CD14-positive monocyte (primary cell): ENCODE measurements at regions not wholly inside any gene's neighbourhood (a gene's known extent, or its start where the extent isn't known, plus 50 kb on each side); places are given as distances from the start of the nearest gene placed in this dataset.

Experiments used
- DNase-seq, 3 donors: peaks; one replicate each; pipeline ENCODE4 v3.0.0-alpha.2; 2011 to 2022
- H2AFZ ChIP-seq: 2 replicates; pipeline ENCODE4 v1.6.0; 2012; ENCODE audit warnings: mild to moderate bottlenecking, low read depth, low read length, inconsistent platforms; ENCODE audit not compliant: insufficient read depth, poor library complexity, severe bottlenecking
- H3K27ac ChIP-seq, 2 donors: 1 replicate in 1 of 2; 2 replicates in 1 of 2; pipeline ENCODE4 v1.5.1; 2012 to 2013; ENCODE audit warnings: low read length in 2 of 2, control low read depth in 1 of 2, inconsistent platforms in 1 of 2, low read depth in 1 of 2, mild to moderate bottlenecking in 1 of 2
- H3K27me3 ChIP-seq, 2 donors: one replicate each; pipeline versions ENCODE4 v1.6.0 to v1.6.1; 2011 to 2013; ENCODE audit warnings: low read length in 2 of 2; ENCODE audit not compliant: control insufficient read depth in 2 of 2, insufficient read depth in 2 of 2
- H3K36me3 ChIP-seq, 2 donors: replicated peaks in 1 of 2; 1 replicate in 1 of 2; 2 replicates in 1 of 2; pipeline versions ENCODE4 v1.5.1 to v1.6.1; 2012 to 2013; ENCODE audit warnings: low read length in 2 of 2, control low read depth in 1 of 2, inconsistent platforms in 1 of 2, mild to moderate bottlenecking in 1 of 2; ENCODE audit not compliant: insufficient read depth in 2 of 2, control insufficient read depth in 1 of 2
- H3K4me1 ChIP-seq, 2 donors: 1 replicate in 1 of 2; 2 replicates in 1 of 2; pipeline versions ENCODE4 v1.5.1 to v1.6.1; 2012 to 2013; ENCODE audit warnings: low read length in 2 of 2, control low read depth in 1 of 2, inconsistent platforms in 1 of 2, mild to moderate bottlenecking in 1 of 2, moderate library complexity in 1 of 2; ENCODE audit not compliant: insufficient read depth in 2 of 2, control insufficient read depth in 1 of 2
- H3K4me2 ChIP-seq: replicated peaks from 2 replicates; pipeline ENCODE3; 2012; ENCODE audit warnings: low read length, moderate library complexity, mild to moderate bottlenecking; ENCODE audit not compliant: poor library complexity, severe bottlenecking; ENCODE audit errors: extremely low read depth
- H3K4me3 ChIP-seq, 3 experiments: fragments of 200-600 bp in 1 of 3; sonication (generic) in 1 of 3; replicated peaks in 1 of 3; 1 replicate in 2 of 3; 2 replicates in 1 of 3; pipeline ENCODE4 v1.5.1; 2011 to 2013; ENCODE audit warnings: low read length in 3 of 3, mild to moderate bottlenecking in 3 of 3, control low read depth in 2 of 3, low read depth in 2 of 3, inconsistent platforms in 1 of 3, moderate library complexity in 1 of 3
- H3K79me2 ChIP-seq: 2 replicates; pipeline ENCODE4 v1.6.0; 2012; ENCODE audit warnings: mild to moderate bottlenecking, control low read depth, inconsistent platforms, low read length, moderate library complexity; ENCODE audit not compliant: insufficient read depth
- H3K9ac ChIP-seq: 2 replicates; pipeline ENCODE4 v1.6.0; 2017; ENCODE audit warnings: low read length, mild to moderate bottlenecking; ENCODE audit not compliant: insufficient read depth, poor library complexity, severe bottlenecking
- H3K9me3 ChIP-seq, 2 donors: replicated peaks in 1 of 2; 1 replicate in 1 of 2; 2 replicates in 1 of 2; pipeline versions ENCODE4 v1.5.1 to v1.6.1; 2012 to 2013; ENCODE audit warnings: low read length in 2 of 2, control low read depth in 1 of 2; ENCODE audit not compliant: control insufficient read depth in 1 of 2, insufficient read depth in 1 of 2
- H4K20me1 ChIP-seq: 2 replicates; pipeline ENCODE4 v1.6.0; 2012; ENCODE audit warnings: mild to moderate bottlenecking, low read length, control low read depth, moderate library complexity; ENCODE audit not compliant: insufficient read depth
- H3K27ac Mint-ChIP-seq, 7 donors: one replicate each; pipeline ENCODE4 v1.8.0; 2020; ENCODE audit warnings: mild to moderate bottlenecking in 7 of 7, mixed read lengths in 7 of 7, moderate library complexity in 6 of 7, inconsistent platforms in 2 of 7
- H3K27me3 Mint-ChIP-seq, 3 donors: one replicate each; pipeline ENCODE4 v1.8.0; 2021 to 2022; ENCODE audit warnings: low read depth in 3 of 3, mild to moderate bottlenecking in 3 of 3, mixed read lengths in 3 of 3, moderate library complexity in 3 of 3, inconsistent platforms in 1 of 3
- H3K36me3 Mint-ChIP-seq, 2 donors: one replicate each; pipeline ENCODE4 v1.8.0; 2020; ENCODE audit warnings: mixed read lengths in 2 of 2, inconsistent platforms in 1 of 2, mild to moderate bottlenecking in 1 of 2
- H3K4me1 Mint-ChIP-seq: one replicate; pipeline ENCODE4 v1.8.0; 2020; ENCODE audit warnings: mild to moderate bottlenecking, mixed read lengths
- H3K4me3 Mint-ChIP-seq, 2 donors: one replicate each; pipeline ENCODE4 v1.8.0; 2020; ENCODE audit warnings: mild to moderate bottlenecking in 2 of 2, mixed read lengths in 2 of 2, moderate library complexity in 1 of 2
- H3K9me3 Mint-ChIP-seq, 7 donors: one replicate each; pipeline ENCODE4 v1.8.0; 2020 to 2022; ENCODE audit warnings: mixed read lengths in 7 of 7, mild to moderate bottlenecking in 6 of 7, moderate library complexity in 6 of 7, inconsistent platforms in 2 of 7
- CTCF ChIP-seq: fragments of 200-600 bp; IDR thresholded peaks from one replicate; pipeline ENCODE4 v1.8.0; 2022; ENCODE audit warnings: antibody characterized with exemption, mild to moderate bottlenecking
- WGBS: methylation state at CpG from one replicate; pipeline ENCODE4 v1.1.5; 2013; ENCODE audit warnings: missing lambda C conversion rate; ENCODE audit not compliant: insufficient coverage; 5-methylcytosine and 5-hydroxymethylcytosine counted together
- intact Hi-C, 2 donors: fragments of 100-400 bp; cut with micrococcal nuclease; formaldehyde crosslinking; loops; one replicate each; pipeline versions ENCODE4 v1.15.0 to v1.15.1; 2023

- H3K9ac ChIP-seq: no peak overlapping the region
- H3K27me3 ChIP-seq: no peaks in the 10 kb centered on the region
- Mint-ChIP-seq H3K36me3 (no peaks in the 10 kb centered on the region), H3K4me3 (no peak overlapping the region), H3K27me3 (peaks cover 0 to 3% (median 2%) of the 10 kb centered on the region in 3 donors), H3K27ac (peak overlapping the region in 1 of 7 donors; percentile 37), H3K4me1 (no peaks in the 10 kb centered on the region), H3K9me3 (peaks cover 5 to 21% (median 9%) of the 10 kb centered on the region in 7 donors)
- WGBS: 95% methylated on average over 8 of the region's 10 CpGs
- H3K79me2 ChIP-seq: no peaks in the 10 kb centered on the region
- intact Hi-C loops: no loop called here
- DNase-seq: no peak
- no peak overlapping the region for H2AFZ ChIP-seq
- no peak overlapping the region for H3K4me3 ChIP-seq
- no peaks in the 10 kb centered on the region for H3K36me3 ChIP-seq
- no peaks in the 10 kb centered on the region for H3K4me1 ChIP-seq
- no peak overlapping the region for H3K4me2 ChIP-seq
- TF ChIP-seq CTCF: no peak
- H3K27ac ChIP-seq: no peak overlapping the region
- no peaks in the 10 kb centered on the region for H4K20me1 ChIP-seq
- peaks cover 0 to 17% of the 10 kb centered on the region in 2 donors for H3K9me3 ChIP-seq
Measured at GRCh38 chr4:117835566-117835965, 198.7 kb upstream of the NDST3 start.

GRCh38 chr4:117844594-117844993 is 189.7 kb upstream of the NDST3 start:
- Histone ChIP-seq H2AFZ (no peak overlapping the region), H3K4me1 (no peaks in the 10 kb centered on the region), H3K9me3 (peaks cover 4% of the 10 kb centered on the region in 2 donors), H3K27ac (no peak overlapping the region), H3K4me3 (no peak overlapping the region), H3K9ac (no peak overlapping the region), H3K27me3 (no peaks in the 10 kb centered on the region), H3K36me3 (no peaks in the 10 kb centered on the region), H3K4me2 (no peak overlapping the region), H3K79me2 (no peaks in the 10 kb centered on the region), H4K20me1 (no peaks in the 10 kb centered on the region)
- Mint-ChIP-seq H3K27ac (no peak overlapping the region), H3K36me3 (no peaks in the 10 kb centered on the region), H3K27me3 (no peaks in the 10 kb centered on the region), H3K9me3 (peaks cover 0 to 6% (median under 1%) of the 10 kb centered on the region in 7 donors), H3K4me3 (no peak overlapping the region), H3K4me1 (no peaks in the 10 kb centered on the region)
- no CpG with 5 or more reads among the region's 1 CpG for WGBS
- TF ChIP-seq CTCF: no peak
- DNase-seq: no peak
- intact Hi-C loops: no loop called here
